ENCODE measurements at regions not wholly inside any gene's neighbourhood (a gene's known extent, or its start where the extent isn't known, plus 50 kb on each side); places are given as distances from the start of the nearest gene placed in this dataset.
"Not testable (repeated sequence)": the region's sequence is repeated elsewhere in the genome, so short reads cannot be mapped to it uniquely, and the experiment has no call there.

GRCh38 chr2:145789636-145790035 is 1269.7 kb upstream of the ZEB2 start:
- TF ChIP-seq CTCF (IDR thresholded peaks at IDR 0.05), result no peak
- TF ChIP-seq POLR2A (IDR thresholded peaks at IDR 0.05), result no peak
- H3K27me3 ChIP-seq, result no peaks in the 10 kb centered on the region
- no peaks in the 10 kb centered on the region for H3K4me1 ChIP-seq
- H3K27ac ChIP-seq, result no peak overlapping the region
- H3K9me3 ChIP-seq, result no peaks in the 10 kb centered on the region
- no peaks in the 10 kb centered on the region for H3K36me3 ChIP-seq
- H3K4me3 ChIP-seq, result no peak overlapping the region
- DNase-seq, result no peak

GRCh38 chr2:145787597-145788361 is 1267.9 kb upstream of the ZEB2 start:
- H3K27ac ChIP-seq, H3K36me3 ChIP-seq, H3K4me1 ChIP-seq, DNase-seq, H3K4me3 ChIP-seq, H3K27me3 ChIP-seq, H3K9me3 ChIP-seq: not testable (repeated sequence)

GRCh38 chr2:145782607-145783006 is 1262.7 kb upstream of the ZEB2 start:
- H3K9me3 ChIP-seq, H3K27me3 ChIP-seq, H3K4me1 ChIP-seq: not testable (repeated sequence)

GRCh38 chr2:145777914-145778313 is 1258.0 kb upstream of the ZEB2 start:
- no peak overlapping the region for H3K27ac ChIP-seq
- no peaks in the 10 kb centered on the region for H3K9me3 ChIP-seq
- no peaks in the 10 kb centered on the region for H3K27me3 ChIP-seq
- H3K36me3 ChIP-seq, result no peaks in the 10 kb centered on the region
- TF ChIP-seq CTCF (IDR thresholded peaks at IDR 0.05), result no peak
- TF ChIP-seq POLR2A (IDR thresholded peaks at IDR 0.05), result no peak
- no peak overlapping the region for H3K4me3 ChIP-seq
- no peak for DNase-seq
- H3K4me1 ChIP-seq, result no peaks in the 10 kb centered on the region

More at GRCh38 chr2:145782607-145783006, 1262.7 kb upstream of the ZEB2 start:
- H3K4me3 ChIP-seq, H3K27ac ChIP-seq, DNase-seq, H3K36me3 ChIP-seq: not testable (repeated sequence)

GRCh38 chr2:145777297-145777696 is 1257.4 kb upstream of the ZEB2 start:
- Histone ChIP-seq H3K9me3 (no peaks in the 10 kb centered on the region), H3K27me3 (no peaks in the 10 kb centered on the region), H3K27ac (no peak overlapping the region), H3K36me3 (no peaks in the 10 kb centered on the region), H3K4me1 (no peaks in the 10 kb centered on the region), H3K4me3 (no peak overlapping the region)
- no peak for DNase-seq
- TF ChIP-seq POLR2A (IDR thresholded peaks at IDR 0.05), result no peak
- TF ChIP-seq CTCF (IDR thresholded peaks at IDR 0.05), result no peak

GRCh38 chr2:145775591-145775990 is 1255.7 kb upstream of the ZEB2 start:
- Histone ChIP-seq H3K27me3 (no peaks in the 10 kb centered on the region), H3K4me1 (no peaks in the 10 kb centered on the region), H3K36me3 (no peaks in the 10 kb centered on the region), H3K27ac (no peak overlapping the region), H3K9me3 (no peaks in the 10 kb centered on the region), H3K4me3 (no peak overlapping the region)
- TF ChIP-seq POLR2A (IDR thresholded peaks at IDR 0.05) (no peak), CTCF (IDR thresholded peaks at IDR 0.05) (no peak)
- DNase-seq, result no peak

- no peaks in the 10 kb centered on the region for H3K9me3 ChIP-seq
- H3K27ac ChIP-seq, result no peak overlapping the region
- H3K27me3 ChIP-seq, result no peaks in the 10 kb centered on the region
- no peaks in the 10 kb centered on the region for H3K4me1 ChIP-seq
- H3K4me3 ChIP-seq, result no peak overlapping the region
- DNase-seq, result no peak
- TF ChIP-seq CTCF (IDR thresholded peaks at IDR 0.05), result no peak
- no peak for TF ChIP-seq POLR2A (IDR thresholded peaks at IDR 0.05)
- H3K36me3 ChIP-seq, result no peaks in the 10 kb centered on the region
Observed at GRCh38 chr2:145771525-145771924, 1251.6 kb upstream of the ZEB2 start.

Measured in Peyer's patch (tissue), 4 donors.